GM13977 (cell line): ENCODE measurements at regions not wholly inside any gene's neighbourhood (a gene's known extent, or its start where the extent isn't known, plus 50 kb on each side); places are given as distances from the start of the nearest gene placed in this dataset.

Experiments used
- DNase-seq: peaks from one replicate; pipeline ENCODE4 v3.0.0; 2012; ENCODE audit warnings: low spot score
- in situ Hi-C: fragments of 300-500 bp; cut with MboI; formaldehyde crosslinking; loops from one replicate; pipeline ENCODE4 v1.12.0; 2022; ENCODE audit warnings: low sequenced_read_pairs, low pct_unique_long_range_greater_than_20kb, mixed read lengths, inconsistent platforms; ENCODE audit not compliant: unreplicated experiment
- TF ChIP-seq, protein P1 (sequence below): IDR thresholded peaks from 2 replicates; pipeline ENCODE4 v1.5.1; 2012; ENCODE audit warnings: mild to moderate bottlenecking, control low read depth; ENCODE audit not compliant: insufficient read depth; ENCODE audit errors: extremely low read depth, missing control alignments

DNA sequence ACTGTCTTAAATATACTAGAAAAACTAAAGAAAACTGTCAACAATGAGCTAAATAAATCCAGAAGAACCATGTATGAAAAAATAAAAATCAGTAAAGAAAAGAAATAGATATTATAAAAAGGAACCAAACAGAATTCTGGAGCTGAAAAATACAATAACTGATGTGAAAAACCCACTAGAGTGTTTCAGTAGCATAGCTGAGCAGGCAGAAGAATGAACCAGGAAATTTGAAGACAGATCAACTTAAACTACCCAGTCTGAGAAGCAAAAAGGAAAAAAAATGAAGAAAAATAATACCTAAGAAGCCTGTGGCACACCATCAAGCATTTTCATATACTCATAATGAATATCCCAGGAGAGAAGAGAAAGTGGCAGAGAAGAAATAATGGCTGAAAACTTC lies 240.1 kb upstream of the RXFP2 start:
- in situ Hi-C loops: no loop called here
- TF ChIP-seq, protein P1, sequence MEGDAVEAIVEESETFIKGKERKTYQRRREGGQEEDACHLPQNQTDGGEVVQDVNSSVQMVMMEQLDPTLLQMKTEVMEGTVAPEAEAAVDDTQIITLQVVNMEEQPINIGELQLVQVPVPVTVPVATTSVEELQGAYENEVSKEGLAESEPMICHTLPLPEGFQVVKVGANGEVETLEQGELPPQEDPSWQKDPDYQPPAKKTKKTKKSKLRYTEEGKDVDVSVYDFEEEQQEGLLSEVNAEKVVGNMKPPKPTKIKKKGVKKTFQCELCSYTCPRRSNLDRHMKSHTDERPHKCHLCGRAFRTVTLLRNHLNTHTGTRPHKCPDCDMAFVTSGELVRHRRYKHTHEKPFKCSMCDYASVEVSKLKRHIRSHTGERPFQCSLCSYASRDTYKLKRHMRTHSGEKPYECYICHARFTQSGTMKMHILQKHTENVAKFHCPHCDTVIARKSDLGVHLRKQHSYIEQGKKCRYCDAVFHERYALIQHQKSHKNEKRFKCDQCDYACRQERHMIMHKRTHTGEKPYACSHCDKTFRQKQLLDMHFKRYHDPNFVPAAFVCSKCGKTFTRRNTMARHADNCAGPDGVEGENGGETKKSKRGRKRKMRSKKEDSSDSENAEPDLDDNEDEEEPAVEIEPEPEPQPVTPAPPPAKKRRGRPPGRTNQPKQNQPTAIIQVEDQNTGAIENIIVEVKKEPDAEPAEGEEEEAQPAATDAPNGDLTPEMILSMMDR: no peak
- no peak for DNase-seq

DNA sequence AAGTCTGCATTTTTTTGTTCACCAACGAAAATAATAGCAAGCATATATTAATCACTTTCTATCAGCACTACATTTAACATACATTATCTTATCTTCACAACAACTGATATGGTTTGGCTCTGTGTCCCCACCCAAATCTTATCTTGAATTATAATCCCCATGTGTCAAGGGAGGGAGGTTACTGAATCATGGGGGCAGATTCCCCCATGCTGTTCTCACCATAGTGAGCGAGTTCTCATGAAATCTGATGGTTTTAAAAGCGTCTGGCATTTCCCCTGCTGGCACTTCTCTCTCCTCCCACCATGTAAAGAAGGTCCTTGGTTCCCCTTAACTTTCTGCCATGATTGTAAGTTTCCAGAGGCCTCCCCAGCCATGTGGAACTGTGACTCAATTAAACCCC lies 235.7 kb upstream of the RXFP2 start:
- in situ Hi-C loops: no loop called here
- no peak for DNase-seq
- TF ChIP-seq, protein P1: no peak

DNA sequence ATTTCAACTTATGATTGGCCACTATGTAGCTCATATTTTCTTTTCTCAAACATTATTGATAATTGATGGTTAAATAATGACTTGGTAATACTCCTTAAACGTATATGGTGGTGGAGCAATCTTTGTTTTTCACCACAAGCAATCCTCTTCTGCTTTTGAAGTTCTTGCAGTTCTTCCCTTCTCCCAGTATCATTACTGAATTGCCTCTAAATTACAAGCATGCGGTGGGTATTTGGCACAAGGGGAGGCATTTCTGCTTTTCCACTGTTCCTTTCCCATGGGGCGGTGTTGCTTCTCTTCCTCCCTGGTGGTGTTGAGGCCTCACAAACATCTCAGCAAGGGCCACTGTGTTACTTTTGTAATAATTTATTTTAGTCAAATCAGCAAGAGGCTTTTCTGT lies 234.4 kb upstream of the RXFP2 start:
- DNase-seq: no peak
- in situ Hi-C loops: no loop called here
- TF ChIP-seq, protein P1: no peak

DNA sequence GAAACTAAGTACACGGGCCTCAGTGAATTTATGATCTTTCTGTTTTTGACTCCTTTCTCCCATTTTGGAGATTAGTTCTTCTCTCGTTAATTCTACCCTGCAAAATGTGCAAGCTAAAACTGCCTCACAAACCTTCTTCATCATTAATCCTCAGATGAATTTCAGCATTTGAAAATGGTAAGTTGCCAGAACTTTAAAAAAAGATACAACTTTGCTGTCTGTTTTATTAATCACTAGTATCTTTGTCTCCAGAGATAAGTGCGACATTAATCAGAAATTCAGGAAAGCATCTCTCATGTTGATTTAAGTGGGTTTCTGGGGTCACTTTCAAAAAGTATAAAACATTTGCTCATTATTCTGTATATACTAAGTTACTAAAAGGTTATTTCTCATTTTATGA lies 227.0 kb upstream of the RXFP2 start:
- DNase-seq: no peak
- TF ChIP-seq, protein P1: no peak
- in situ Hi-C loops: no loop called here

DNA sequence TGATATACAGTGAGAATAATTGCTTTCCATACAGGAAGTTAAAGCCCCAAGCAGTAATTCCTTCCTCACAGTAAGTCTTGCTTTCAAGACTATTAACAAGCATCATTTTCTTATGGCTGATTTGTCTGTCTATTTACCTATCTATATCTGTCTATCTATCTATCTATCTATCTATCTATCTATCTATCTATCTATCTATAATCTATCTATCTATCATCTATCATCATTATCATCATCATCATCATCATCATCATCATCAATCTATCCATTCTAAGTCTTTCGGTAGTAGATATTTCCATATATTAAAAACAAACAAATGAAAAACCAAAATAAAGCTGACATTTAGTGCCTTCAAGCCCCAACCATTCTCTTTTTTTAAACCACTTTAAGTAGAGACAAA lies 224.4 kb upstream of the RXFP2 start:
- TF ChIP-seq, protein P1: no peak
- no peak for DNase-seq
- in situ Hi-C loops: no loop called here

DNA sequence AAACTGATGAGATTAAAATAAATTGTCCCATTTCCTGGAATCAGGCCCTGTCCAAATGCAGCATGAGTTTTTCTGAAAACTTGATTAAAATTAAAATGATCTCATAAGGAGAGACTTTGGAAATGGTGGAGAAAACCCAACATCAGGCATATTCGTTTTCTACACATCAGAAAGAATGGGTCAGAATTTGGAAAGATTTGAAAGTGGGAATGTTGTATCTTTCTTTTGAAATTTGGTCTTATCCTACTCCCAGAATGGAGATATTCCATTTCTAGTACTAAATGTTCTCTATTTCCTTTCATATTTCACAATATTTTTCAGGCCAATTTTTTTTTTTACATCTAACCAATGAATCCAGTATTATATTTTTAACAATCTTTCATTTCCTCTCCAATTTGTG lies 223.9 kb upstream of the RXFP2 start:
- no peak for DNase-seq
- in situ Hi-C loops: no loop called here

DNA sequence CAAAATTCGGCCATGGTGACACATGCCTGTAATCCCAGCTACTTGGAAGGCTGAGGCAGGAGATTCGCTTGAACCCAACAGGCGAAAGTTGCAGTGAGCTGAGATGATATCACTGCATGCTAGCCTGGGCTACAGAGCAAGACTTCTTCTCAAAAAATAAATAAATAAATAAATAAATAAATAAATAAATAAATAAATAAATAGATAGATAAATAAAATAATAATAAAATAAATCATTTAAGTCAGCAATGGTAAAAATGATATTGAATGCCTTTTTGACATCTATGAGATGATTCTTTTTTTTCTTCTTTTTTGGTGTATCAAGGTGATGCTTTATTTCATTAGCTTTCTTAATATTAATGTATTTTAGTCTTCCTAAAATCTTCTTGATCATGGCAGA lies 221.7 kb upstream of the RXFP2 start:
- in situ Hi-C loops: no loop called here
- no peak for DNase-seq
- TF ChIP-seq, protein P1: no peak

More for the DNA sequence above, 223.9 kb upstream of the RXFP2 start:
- TF ChIP-seq, protein P1: no peak
